NOMO-1 treated with DMSO at 0.1 percent for 48 hours (cell line): ENCODE measurements at regions not wholly inside any gene's neighbourhood (a gene's known extent, or its start where the extent isn't known, plus 50 kb on each side); places are given as distances from the start of the nearest gene placed in this dataset.
A peak's percentile ranks its signal among the peaks of the same experiment; 100 is the strongest.
"Not testable (repeated sequence)": the region's sequence is repeated elsewhere in the genome, so short reads cannot be mapped to it uniquely, and the experiment has no call there.

ENCODE experiments used
- DNase-seq: peaks from one replicate; lab custom pipeline; 2025; ENCODE audit not compliant: unreplicated experiment; lab: John Stamatoyannopoulos, UW

DNA sequence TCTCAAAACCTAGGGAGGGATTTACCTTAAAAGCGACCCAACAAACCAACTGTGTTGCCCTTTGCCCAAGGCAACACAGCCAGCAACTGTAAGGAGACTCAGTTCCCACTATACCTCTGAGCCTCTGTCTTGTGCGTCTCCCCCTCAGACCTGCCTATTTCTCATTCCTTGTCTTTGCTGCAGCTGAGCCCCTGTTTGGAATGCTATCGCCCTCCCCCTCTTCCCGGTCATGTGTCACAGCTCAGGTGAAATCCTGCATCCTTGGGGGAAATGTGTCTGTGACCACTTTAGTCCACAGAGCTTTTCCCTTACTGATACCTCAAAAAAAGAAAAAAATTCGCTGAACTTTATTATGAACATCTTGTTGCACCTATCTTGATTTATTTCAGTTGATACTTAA is 52.0 kb upstream of the LRIG1 start:
- no peak for DNase-seq

DNA sequence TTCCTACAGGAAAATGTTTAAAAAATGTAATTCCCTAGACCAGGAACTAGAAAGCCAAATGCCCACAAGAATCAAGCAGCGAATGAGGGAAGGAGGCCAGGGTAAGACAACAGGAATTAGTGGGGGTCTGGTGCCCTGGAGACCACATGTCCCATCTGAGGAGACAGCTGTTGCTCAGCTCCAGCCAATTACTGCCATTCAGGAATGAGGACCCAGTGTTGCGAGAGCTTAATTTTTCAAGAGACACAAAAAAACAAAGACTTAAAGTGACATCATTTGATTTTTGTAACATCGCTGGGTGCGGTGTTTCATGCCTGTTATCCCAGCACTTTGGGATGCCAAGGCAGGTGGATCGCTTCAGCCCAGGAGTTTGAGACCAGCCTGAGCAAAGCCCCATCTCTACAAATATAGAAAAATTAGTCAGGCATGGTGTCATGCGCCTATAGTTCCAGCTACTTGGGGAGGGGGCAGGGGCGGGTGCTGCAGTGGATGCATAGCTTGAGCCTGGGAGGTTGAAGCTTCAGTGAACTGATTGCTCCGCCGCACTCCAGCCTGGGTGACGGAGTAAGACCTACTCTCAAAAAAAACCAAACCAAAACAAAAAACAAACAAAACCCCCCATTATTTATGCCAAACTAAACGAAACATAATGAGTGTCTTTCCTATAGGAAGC is 52.8 kb upstream of the LRIG1 start:
- DNase-seq: no peak

DNA sequence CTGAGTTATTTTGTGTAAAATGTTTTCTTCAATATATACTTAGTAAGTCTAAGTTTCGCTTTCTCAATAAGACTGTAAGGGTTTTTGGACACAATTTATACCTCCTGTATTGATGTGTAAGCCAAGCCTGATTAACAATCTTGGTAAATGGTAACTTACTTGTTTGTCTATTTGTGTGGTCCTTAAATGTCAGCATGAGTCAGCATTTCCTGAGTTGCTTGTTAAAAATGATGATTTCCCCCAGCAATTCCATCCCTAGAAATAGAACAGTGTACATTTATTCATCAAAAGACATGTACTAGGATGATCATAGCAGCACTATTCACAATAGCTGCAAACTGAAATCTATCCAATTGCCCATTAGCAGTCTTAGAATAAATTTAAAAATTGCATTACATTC is 53.4 kb upstream of the LRIG1 start:
- no peak for DNase-seq

DNA sequence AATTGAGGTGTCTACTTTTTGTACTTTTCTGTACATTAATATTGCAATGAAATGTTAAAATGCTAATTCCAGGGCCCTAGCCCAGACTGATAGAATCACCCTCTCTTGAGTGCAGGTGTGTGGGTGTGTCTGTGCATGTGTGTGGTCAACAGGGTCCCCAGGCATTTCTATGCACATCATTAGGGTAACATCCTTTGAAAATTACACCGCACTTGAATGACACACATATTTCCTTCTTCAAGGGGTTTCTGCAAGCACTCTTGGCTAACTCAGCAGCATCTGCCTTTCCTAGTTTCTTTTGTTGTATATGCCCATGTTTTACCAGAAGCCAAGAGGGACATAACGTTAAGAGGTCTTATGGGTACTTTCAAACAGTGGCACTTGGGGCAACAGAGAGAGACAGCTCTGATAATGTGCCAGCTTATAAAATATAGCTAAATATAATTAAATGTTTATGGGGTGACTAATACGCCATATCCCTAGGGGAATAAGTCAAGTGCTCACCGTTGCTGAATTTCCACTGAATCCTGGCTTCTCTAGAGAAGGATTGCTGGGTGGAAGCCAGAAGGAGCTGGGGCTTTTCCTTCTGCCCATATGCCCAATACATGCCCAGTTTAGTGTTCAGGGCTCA is 54.5 kb upstream of the LRIG1 start:
- DNase-seq: no peak

DNA sequence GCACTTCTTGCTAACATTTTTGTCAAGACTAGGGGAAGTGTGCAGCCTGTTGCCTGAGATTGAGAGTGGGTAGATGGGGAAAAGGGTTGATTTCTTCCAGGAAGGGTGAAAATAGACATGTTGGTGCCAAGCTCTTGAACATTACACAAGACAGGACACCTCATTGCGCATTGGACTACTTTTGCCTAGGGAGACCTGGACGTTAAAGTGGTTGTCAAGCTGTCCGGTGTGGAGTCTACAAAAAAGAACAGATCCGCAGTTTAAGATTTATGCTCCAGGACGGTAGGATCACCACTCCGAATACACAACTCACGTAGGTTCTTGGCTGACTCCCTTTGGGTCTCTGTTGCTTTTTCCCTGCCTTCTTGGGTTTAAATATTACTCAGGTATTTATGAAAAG is 56.3 kb upstream of the LRIG1 start:
- no peak for DNase-seq

DNA sequence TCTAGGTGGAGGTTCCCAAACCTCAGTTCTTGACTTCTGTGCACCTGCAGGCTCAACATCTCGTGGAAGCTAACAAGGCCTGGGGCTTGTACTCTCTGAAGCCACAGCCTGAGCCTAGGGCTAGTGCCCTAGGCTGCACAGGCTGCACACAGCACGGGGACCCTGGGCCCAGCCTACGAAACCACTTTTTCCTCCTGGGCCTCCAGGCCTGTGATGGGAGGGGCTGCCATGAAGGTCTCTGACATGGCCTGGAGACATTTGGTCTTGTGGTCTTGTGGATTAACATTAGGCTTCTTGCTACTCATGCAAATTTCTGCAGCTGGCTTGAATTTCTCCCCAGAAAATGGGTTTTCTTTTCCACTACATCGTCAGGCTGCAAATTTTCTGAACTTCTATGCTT is 59.1 kb upstream of the LRIG1 start:
- not testable (repeated sequence) for DNase-seq

DNA sequence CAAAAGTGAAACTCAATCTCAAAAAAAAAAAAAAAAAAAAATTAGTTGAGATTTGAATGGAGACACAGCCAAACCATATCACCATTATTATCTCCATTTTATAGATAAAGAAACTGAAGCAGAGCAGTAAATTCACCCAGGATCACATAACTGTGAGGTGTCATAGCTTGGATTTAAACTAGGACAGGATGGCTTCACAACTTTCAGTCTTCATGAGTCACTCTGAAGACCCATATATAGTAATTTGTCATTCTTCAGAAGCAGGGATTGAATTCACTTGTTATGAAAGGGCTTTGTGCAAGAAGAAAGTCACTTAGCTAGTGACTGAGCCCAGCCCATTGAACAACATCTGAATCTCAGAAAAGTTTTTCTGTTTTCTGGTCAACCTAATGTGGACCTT is 60.5 kb upstream of the LRIG1 start:
- no peak for DNase-seq

DNA sequence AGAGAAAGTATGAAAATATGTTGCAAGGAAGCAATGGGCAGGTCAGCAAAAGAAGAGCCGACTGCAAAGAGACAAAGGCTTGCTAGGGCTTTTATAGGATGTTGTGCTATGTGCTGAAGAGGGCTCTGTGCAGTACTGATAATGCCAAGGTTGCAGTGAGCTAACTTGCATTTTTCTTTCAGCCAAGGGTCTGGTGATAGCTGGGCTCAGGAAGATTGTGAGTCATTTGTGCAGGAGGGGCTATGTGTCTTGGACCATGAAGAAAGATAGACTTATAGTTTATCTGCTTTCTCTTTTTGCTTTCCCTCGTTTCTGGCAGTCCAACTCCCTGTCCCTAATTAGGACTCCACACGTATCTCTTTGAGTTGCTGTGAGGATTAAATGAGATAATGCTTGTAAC is 64.5 kb upstream of the LRIG1 start:
- no peak for DNase-seq

DNA sequence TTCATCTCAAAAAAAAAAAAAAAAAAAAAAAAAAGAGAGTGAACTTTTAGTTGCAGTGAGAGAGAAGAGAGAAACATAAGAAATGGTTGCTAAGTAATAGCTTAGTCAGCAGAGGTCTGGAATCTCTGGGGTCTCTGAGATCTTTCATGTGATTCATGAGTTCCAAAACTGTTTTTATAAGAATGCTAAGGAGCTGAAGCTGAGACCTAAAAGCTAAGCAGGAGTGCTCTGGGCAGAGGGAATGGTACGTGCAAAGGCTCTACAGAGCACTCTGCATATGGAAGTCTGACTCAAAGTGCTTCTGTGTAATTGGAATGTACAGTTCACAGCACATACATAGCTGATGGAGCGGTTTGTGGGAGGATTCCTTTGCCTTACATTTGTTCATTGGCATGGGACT is 66.3 kb upstream of the LRIG1 start:
- DNase-seq: no peak

DNA sequence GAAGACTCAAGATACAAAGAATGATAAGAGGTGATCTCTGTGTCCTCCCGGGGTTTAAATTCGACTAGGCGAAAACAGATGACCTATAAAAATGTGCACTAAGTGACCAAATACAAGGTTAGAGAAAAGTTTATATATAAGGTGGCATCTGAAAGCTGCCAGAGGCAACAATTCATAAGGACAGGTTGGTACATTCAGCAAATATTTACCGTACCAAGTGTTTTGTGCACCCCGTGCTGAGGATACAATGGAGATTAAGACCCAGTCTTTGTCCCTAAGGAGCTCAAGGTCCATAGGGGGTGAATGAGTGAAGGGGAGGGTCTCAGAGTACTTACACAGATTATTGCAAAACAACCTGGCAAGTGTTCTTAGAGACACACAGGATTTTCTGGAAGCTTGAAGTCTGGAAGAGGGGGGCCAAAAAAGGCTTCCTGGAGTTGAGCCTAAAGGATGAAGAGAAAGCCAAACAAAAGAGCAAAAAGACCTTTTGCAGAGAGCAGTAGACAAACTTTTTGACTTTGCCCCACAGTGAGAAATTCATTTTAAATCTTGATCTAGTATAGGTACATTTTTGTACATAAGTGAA is 71.4 kb upstream of the LRIG1 start:
- no peak for DNase-seq

DNA sequence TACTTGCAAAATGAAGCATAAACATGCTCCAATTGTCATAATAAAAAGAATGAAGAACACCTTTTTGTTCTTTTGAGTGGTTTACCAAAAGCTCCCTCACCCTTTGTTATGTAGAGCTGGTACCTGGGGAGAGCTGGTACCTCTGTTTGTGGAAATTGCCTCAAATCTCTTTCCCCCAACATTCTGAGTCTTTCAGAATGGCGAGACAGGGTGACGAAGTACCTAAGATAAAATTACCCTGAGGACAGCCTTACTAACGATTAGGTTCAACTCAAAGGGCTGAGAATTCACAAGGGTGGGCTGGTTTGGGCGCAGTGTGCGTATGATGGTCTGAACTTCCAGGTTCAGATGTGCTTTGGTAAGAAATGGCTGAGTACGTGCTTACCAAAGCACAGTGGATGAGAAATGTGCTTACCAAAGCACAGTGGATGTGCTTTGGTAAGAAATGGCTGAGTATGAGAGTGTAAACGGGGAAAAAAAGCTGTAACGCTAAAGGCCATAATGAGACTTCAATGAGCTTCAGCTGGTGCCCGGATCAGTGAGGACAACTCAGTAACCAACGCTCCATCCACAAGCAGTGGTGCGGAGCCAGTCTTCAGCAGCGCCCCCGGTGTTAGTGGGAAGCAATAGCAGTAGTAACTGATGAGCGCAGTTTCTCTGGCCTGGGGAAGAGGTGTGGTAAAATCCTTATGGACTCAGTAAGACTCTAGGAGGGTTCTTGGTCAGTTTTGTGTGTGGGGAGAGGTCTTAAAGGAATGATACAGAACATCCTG is 72.3 kb upstream of the LRIG1 start:
- DNase-seq: no peak

DNA sequence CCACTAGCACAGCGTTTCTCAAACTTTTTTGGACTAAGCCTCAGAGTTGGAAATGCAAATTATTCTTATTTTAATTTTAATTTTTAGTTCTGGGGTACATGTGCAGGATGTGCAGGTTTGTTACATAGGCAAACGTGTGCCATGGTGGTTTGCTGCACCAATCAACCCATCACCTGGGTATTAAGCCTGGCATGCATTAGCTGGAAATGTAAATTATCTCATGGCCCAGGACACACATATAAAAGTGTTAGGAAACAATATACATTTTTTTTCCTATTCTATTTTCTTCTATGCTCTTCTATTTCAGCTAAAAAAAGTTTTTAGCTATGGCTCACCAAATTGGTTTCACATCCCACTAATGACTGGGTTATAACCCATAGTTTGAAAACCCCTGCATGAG is 73.3 kb upstream of the LRIG1 start:
- no peak for DNase-seq

DNA sequence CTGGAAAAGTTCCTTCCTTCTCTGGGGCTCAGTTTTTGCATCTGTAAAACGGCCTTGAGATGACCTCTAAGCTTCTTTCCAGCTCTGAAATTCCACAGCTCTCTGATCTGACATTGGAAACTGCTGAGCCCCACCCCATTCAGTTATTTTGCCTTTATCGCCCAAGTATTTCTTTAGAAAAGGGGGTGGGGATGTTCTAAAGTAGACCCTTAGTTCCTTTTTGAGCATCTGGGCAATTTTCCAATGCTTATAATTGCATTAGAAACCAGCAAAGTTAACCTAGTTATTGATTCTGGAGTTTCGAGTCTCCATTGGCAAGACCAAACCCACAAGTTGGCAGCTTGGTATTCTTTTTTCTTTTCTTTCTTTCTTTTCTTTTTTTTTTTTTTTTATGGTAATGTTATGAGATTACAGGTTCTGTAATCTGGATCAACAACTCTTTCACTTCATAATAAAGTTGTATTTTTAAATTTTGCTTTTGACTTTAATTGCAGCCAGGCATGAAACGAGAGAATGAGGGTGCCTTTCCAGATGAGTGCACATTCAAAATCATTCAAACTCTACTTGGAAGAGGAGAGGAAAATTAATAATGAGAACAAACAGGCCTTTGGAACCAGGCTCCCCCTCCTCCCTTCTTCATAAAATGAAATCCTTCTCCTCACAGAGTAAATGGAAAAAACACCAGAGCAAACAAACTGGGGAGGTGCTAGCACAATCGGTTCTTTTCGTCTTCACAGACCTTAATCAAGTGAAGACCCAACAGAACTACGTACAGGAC is 76.8 kb upstream of the LRIG1 start:
- no peak for DNase-seq

DNA sequence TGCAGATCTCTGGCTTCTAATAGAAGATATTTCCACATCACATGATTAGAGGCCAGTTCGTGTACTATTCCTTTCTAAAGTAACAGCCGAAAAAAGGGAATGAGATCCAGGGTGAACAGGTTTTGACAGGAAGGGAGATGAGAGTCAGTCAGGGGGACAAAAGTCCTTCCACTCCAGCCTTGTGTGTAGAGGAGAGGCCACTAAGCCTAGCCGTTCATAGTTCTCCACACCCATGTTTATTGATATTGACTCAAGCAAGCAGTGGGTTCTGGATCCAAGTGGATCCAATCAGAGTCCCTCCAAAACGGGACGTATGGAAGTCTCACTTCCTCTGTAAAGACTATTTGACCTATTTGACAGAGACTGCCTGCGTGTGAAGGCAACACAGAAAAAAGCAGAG is 80.4 kb upstream of the LRIG1 start:
- DNase-seq: no peak

DNA sequence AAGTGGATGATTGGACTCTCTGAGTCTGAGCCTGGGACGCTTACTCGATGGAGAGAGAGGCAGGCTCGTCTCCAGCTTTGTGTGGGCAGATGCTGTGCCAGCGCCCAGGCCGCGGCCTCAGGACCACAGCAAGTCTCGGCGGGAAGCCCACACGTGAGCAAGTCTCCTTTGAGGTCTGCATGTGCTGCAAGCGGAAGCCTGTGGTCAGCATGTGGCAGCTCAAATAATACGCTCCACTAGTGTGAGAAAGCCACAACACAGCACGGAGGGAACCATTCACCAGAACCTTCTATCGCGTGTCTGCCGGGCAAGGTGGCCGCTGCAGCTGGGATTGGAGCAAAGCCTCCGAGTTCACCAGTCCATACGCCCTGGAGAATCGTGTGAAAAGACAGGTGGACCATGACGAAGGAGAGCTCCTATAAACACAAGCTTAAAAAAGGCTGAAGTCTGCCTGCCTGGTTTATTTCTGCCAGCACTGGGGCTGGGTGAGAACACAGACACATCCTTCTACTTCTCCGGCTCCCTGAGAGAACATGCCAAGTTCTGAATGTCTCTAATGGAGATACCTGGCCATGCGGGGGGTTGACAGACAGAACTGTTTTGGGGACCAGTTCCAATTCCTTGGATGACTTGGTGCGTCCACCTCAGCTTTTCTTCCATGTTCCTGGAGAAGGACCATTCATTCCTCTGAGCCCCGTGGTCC is 82.0 kb upstream of the LRIG1 start:
- DNase-seq: peak; percentile 77

DNA sequence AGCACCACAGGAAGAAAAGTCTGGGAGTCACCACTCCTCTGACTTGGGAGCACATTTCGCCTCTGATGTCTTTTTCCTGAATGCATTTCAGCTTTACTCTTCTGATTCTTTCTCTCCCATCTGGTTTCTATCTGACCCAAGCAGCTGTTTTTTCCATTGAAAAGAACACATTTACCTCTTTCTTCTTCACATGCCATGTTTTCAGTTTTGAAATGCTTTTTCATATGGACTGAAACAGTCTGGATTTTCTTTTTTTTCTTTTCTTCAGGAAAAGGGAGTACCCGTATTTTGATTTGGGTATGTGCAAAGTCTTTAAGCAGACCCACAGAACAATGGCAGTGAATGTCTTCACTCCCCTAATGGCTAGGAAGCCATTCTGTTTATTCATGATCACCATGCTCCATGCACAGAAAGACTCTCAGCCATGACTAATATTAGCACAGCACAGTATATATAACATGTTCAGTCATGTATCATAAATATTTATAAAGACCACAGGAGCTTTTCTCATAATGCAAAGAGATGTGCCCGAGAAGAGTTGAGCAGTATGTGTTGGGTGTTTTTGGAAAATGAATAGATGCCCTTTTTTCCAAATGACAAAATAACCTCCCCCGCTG is 82.7 kb upstream of the LRIG1 start:
- DNase-seq: no peak

DNA sequence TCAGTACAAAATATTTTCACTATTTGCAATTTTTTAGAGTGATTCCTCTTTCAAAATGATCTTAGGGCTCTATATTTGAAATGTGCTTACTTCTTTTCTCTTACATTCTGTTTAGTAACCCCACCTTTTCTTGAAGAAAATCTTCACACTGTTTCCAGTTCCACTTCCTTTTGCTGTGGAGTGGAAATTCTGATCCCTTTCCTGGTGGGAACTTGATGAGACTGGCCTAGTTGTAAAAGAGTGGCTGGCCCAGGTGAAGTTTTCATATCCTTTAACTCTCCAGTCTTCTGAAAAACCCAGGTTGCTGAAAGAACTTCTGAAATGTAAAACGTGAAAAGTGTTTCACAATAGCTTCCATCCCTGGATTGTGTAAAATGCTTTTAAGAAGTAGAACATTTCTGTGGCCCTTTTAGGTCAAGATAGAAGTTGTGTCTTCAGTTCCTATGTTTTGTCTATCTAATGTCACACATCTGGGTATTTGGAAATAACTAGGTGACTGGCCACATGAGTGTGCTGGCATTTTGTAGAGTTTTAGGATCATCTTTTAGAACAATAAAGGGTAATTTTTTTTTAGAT is 84.8 kb upstream of the LRIG1 start:
- peak; percentile 63 for DNase-seq

DNA sequence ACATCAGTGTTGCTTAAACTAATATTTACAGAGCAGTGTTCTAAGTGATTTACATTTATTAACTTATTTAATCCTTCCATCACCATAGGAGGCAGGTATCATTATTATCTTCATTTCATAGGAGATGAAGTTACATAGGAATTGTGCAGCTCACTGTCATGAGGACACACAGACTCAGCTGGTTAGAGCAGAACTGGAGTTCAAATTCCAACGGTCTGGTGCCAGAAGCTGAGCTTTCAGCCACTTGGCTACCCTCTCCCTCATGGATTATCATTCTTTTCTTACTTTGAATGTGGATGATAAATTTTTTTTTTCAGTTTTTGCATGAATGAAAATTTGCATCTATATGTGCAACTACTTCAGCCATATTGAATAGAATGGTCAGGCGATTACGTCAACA is 86.0 kb upstream of the LRIG1 start:
- DNase-seq: no peak

DNA sequence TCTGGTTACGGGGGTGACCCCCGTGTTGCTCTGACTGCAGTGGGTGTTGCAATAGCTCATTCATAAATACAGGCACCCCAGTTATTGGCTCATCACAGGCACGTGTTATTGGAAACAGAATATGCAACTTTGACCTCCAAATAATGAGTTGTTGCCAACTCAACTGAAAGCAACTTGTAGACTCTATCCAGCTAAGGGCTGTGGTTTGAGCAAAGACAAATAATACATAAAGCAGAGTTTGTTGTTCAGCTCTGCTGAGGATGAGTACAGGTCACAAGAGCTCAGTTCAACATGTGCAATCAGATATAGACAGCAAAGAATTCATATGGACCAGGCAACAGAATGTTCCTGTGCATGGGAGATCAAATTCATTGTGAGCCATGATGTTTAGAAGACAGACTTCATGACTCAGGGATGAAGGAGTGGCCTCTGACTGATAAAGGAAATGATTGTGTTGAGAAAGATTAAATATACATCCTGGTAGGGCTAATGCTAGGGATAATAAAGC is 87.6 kb upstream of the LRIG1 start:
- peak; percentile 21 for DNase-seq
